ENCODE measurements at regions not wholly inside any gene's neighbourhood (a gene's known extent, or its start where the extent isn't known, plus 50 kb on each side); places are given as distances from the start of the nearest gene placed in this dataset.

DNA sequence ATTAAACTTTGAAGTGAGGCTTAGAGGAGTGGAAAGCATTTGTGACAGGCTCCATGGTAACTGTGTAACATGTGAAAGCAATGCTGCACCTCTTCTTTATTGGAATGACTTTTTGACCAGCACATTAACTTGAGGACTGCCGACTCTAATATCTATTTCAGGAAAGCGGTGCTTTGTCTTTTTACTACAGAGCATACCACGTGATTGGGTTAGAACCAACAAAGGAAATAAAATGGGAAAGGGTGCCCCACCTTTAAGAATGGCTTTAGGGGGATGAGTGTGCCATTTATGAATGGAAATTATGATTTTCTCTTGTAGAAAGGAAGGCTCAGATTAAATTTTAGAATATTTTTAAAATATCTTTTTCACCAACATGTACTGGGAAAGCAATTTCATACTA lies 57.3 kb upstream of the VPREB1 start:
- TF ChIP-seq, protein P1, sequence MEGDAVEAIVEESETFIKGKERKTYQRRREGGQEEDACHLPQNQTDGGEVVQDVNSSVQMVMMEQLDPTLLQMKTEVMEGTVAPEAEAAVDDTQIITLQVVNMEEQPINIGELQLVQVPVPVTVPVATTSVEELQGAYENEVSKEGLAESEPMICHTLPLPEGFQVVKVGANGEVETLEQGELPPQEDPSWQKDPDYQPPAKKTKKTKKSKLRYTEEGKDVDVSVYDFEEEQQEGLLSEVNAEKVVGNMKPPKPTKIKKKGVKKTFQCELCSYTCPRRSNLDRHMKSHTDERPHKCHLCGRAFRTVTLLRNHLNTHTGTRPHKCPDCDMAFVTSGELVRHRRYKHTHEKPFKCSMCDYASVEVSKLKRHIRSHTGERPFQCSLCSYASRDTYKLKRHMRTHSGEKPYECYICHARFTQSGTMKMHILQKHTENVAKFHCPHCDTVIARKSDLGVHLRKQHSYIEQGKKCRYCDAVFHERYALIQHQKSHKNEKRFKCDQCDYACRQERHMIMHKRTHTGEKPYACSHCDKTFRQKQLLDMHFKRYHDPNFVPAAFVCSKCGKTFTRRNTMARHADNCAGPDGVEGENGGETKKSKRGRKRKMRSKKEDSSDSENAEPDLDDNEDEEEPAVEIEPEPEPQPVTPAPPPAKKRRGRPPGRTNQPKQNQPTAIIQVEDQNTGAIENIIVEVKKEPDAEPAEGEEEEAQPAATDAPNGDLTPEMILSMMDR (IDR thresholded peaks at IDR 0.05), result no peak
- TF ChIP-seq POLR2A (IDR thresholded peaks at IDR 0.05), result no peak

Data from lower leg skin (tissue), 3 donors.